GM18499 (cell line): ENCODE measurements at regions not wholly inside any gene's neighbourhood (a gene's known extent, or its start where the extent isn't known, plus 50 kb on each side); places are given as distances from the start of the nearest gene placed in this dataset.

Experiments
- ATAC-seq: cut with Tn5 transposase; IDR thresholded peaks from one replicate; pipeline ENCODE4 v1.9.1; 2021; ENCODE audit warnings: moderate number of reproducible peaks; ENCODE audit not compliant: insufficient read depth, unreplicated experiment

DNA sequence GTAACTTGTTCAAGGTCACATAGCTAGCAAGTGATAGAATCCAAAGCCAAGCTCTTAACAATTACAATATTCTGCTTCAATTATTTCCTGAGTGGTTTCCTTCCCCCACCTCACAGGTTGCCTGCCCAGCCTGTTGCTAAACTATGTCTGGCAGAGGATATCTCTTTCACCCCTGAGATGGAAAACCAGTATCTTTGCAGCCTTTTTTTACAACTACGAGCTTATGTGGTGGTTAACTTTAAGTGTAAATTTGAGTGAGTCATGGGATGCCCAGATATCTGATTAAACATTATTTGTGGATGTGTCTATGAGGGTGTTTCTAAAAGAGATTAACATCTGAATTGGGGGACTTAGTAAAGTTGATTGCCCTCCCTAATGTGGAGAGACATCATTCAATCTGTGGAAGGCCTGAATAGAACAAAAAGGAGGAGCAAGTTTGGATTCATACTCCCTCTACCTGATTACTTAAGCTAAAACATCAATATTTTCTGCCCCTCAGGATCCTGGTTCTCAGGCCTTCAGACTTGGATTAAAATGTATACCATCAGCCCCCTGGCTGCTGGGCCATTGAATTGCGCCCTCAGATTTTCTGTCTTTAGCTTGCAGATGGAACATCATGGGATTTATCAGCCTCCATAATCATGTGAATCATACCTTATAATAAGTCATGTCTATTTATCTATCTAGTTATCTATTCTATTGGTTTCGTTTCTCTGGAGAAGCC lies 911.9 kb downstream of the METTL15 start:
- ATAC-seq, result no peak

DNA sequence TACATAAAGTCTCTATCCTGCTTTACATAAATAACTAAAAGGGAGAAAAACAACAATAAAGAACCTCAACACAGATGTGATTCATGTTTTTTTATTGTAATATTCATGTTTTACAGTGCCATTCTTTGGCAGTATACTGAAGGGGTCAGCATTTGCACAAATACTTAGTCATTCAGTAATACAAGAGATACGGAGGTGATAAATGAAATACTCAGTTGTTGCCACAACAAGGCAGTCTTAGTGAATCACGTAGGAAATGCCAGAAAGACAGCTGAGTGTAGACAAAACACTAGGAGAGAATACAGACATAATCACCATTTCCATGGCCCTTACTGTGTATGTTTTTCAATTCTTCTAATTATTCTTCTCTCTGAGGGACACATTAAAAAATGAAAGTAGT lies 910.4 kb downstream of the METTL15 start:
- no peak for ATAC-seq

- ATAC-seq, result no peak
Observed at GRCh38 chr11:29017941-29018340, 909.8 kb downstream of the METTL15 start.

- ATAC-seq, result no peak
Observed at GRCh38 chr11:29012507-29012906, 904.3 kb downstream of the METTL15 start.

- ATAC-seq, result no peak
Observed at GRCh38 chr11:29009426-29009825, 901.2 kb downstream of the METTL15 start.

DNA sequence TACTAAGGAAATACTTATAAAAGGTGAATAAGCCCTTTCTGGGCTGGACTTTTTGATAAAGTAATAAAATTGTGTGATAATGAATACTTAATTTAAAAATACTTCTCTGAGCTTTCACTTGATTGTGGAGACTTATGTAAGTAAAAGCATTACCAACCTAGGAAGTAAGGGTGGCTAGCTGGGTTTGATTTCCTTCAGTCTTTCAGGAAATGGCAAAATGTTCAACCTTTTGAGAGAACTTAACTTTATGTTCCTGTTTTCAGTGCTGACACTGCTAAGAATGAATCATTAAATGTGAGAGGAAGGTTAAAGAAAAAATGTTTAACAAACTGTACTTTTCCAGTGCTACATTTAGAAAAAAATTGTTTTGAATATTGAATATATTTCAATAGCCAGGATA lies 900.3 kb downstream of the METTL15 start:
- ATAC-seq, result no peak

DNA sequence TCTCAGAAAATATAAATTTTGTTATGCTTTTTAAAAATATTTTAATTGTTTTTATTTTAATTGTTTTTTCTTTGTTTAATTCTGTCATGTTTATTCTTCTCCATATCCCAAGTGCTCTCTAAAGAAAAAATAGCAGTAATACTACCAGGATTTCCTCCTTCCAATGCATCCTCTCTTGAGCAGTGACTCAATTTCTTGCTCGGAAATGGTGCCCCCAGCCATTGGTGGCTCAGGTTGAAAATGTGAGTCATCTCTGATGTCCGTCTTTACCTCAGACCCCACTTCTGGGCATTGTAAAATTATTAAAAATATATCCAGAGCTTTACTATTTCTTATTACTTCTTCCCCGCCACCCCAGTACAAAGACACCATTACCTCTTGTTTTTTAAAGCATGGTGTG lies 898.5 kb downstream of the METTL15 start:
- no peak for ATAC-seq

- no peak for ATAC-seq
Observed at GRCh38 chr11:29005401-29005980, 897.3 kb downstream of the METTL15 start.

- no peak for ATAC-seq
Observed at GRCh38 chr11:29002816-29003215, 894.6 kb downstream of the METTL15 start.

- ATAC-seq, result no peak
Observed at GRCh38 chr11:28999620-29000019, 891.4 kb downstream of the METTL15 start.

DNA sequence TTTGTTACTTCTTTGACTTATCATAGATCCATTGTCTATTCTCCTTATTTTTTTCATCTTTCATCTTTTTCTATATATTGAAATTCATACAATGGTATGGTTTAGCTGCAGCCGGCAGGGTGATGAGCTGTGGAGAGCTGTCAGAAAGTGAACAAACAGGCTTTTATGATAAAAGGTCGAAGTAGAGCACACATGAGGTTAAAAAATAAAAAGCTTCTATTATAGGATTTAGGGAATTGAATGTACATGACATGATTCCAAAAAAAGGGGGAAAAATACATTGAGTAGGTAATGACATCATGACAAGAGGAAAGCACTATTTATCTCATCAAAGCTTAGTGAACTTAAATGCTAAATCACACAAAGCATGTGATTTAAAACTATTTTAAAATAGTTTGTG lies 884.8 kb downstream of the METTL15 start:
- ATAC-seq, result no peak

DNA sequence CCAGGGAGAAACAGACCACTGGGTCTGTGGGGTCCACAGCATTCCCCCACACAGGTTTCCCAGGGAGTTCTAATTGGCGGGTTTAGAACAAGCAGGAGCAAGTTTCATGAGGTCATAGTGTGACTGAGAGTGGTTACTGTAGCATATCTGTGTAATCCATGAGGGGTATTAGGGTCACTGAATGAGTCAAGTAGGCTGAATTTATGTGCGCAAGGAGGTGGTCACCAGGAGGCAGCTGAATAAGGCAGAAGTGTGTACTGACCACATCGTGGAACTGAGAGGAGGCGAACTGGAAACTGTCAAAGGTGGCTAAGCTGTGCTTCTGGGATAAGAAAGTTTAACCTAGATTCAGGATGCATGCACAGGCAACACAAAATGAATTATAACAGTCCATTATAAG lies 876.0 kb downstream of the METTL15 start:
- no peak for ATAC-seq

- ATAC-seq, result no peak
Observed at GRCh38 chr11:28983780-28984179, 875.6 kb downstream of the METTL15 start.

- ATAC-seq, result no peak
Observed at GRCh38 chr11:28981381-28981780, 873.2 kb downstream of the METTL15 start.

DNA sequence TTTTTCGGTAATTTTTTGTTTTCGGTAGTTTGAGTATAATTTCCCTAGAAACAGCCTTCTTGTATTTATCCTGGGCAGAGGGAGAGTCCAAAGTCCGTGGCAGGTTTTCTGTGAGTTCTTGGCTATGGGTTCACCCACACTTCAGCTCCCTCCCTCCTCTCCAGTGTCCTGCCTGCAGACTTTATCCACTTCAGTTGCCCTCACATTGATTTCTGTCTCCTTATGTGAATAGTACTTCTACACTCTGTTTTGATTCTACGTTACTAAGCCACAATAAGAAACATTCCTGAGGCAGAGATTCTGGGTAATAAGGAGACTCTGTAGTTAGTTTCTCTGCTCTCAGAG lies 868.6 kb downstream of the METTL15 start:
- ATAC-seq, result no peak

DNA sequence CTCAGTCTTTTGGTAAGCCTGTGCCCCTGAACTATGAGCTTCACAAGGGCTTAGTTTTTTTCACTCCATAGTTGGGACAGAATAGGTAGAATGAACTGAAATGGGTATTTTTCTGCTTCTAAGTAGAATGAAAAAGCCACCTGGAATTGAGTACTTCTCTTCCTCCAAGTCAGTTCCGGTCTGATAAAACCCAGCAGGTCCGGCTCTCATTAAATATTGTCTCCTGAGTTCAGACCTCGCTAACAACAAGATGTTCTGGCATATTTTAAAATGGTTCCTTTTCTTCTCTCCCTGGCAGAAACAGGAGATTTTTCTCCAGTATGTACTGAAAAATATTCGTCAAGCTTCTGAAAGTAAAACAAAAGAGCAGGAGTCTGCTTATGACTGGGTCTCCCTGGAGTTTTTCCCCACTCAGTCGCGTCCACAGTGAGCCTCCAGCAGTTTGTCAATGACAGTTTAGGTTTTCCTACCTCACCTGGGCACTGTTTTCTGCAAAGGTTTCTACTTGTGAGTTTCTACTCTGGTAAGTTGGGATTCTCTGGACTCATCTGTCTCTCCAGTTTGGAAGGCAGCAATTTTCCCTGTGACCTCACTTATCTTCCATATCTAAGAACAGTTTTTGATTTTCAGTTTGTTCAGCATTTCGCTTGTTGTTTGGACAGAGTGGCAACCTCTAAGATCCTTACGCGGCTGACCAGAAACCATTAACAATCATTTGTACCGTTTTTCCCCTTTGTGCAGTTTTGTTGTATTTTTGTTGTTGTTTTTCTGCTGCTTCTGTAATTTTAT lies 868.0 kb downstream of the METTL15 start:
- ATAC-seq, result no peak

GRCh38 chr11:28969832-28970231 lies 861.6 kb downstream of the METTL15 start:
- ATAC-seq, result no peak

DNA sequence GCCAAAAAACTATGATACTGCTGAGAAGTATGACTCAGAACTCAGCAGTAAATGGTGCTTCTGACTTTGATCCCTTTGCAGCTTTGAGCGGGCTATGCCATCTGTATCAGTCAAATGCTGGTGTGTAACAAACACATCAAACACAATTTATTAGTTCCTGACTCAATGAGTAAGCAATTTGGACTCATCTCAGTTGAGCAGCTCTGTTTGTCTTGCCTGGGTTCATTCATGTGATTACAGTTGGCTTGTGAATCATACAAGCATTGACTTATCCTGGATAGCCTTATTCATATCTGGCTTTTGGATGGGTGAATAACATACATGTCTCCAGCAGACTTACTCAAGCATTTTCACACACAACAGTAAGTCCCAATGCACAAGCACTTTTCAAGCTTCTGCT lies 858.8 kb downstream of the METTL15 start:
- no peak for ATAC-seq

- ATAC-seq, result no peak
Observed at GRCh38 chr11:28965819-28966218, 857.6 kb downstream of the METTL15 start.

DNA sequence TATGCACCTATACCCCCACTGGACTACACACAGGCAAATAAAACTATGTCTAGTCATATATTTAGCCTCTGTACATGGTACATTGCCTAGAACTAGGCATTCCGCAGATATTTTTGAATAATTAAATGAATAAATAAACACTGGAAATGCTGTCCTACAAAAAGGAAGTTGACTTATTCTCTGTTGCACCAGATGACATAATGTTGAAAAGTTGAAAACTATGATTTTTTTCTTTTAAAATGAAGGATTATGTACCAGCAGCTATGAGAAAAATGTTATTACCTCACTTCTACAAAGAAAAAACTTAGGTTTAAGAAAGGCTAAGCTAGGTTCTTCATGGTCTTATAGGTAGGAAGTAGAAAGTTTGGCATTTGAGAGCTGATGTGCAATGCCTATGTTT lies 856.6 kb downstream of the METTL15 start:
- ATAC-seq, result no peak

DNA sequence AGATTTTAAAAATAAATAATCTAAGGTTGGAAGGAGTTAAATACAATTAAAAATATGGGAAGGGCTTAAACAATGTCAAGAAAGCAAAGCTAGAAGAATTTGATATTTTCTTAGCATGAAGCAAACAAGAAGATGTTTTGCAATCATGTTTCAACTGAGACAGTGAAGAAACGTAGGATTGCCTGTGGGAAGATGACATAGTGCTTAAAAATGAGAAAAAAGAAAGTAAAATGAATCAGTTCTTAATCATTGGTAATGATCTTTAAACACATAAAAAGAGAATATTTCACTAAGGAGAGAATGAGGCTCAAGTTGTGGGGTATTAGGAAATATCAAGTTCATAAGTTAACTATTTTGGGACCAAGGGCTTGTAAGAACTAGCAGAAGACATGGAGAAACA lies 855.0 kb downstream of the METTL15 start:
- ATAC-seq, result no peak

GRCh38 chr11:28962502-28962901 lies 854.3 kb downstream of the METTL15 start:
- ATAC-seq, result no peak
